CD4-positive, alpha-beta T cell treated with Interleukin-6 at 100 ng/mL for 8 hours (primary cell): ENCODE measurements at regions not wholly inside any gene's neighbourhood (a gene's known extent, or its start where the extent isn't known, plus 50 kb on each side); places are given as distances from the start of the nearest gene placed in this dataset.
"Not testable (repeated sequence)": the region's sequence is repeated elsewhere in the genome, so short reads cannot be mapped to it uniquely, and the experiment has no call there.

Experiments used
- DNase-seq: peaks from one replicate; pipeline ENCODE4 v3.0.0-alpha.2; 2020; ENCODE audit warnings: mixed read lengths, low spot score

DNA sequence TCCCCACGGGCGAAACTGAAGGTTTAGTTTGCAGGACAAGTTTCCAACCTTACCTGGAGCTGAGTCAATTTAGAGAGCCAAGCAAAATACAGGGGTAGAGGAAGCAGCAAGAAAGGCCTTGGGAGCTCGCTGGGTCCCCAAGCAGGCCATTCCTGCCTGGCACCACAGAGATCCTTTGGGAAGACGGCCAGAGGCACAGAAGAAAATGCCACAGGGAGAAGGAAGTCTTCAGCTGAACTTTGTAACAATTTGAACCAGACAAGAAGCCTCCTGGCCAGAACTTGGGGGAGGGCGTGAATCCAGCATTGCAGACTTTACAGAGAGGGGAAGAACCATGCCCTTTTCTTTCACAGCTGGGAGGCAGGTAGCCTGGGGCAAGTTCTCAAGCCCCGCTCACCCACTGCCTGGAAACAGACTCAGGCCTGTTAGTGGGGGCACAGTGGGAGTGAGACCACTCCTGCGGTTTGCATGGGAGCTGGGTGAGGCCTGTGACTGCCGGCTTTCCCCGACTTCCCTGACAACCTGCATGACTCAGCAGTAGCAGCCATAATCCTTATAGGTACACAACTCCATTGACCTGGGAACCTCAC is 259.4 kb downstream of the SETD4 start:
- not testable (repeated sequence) for DNase-seq

DNA sequence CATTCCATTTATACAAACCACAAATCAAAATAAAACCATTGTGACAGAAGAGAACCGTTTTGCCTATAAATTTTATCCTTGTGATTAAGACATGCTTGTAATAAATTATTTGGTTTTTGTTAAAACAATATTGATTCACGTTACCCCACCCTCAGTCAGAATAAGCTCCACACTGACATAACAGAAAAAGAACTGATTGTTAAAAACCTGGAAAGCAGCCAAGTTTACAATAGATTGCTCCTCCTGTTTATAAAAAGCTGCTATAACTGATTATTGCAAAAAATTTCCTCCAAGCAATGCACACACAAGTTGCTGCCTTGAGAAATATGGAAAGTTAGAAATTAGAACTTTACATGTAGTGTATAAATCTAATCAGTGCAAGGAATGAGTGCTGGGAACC is 263.5 kb downstream of the SETD4 start:
- DNase-seq = no peak

DNA sequence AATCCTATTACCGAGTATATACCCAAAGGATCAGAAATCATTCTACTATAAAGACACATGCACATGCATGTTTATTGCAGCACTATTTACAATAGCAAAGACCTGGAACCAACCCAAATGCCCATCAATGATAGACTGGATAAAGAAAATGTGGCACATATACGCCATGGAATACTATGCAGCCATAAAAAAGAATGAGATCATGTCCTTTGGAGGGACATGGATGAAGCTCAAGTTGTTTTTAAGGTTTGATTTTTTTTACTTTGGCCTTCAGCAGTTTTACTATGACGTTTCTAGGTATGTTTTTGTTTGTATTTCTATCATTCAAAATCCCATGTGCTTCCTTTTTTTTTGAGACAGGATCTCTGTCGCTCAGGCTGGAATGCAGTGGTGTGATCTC is 265.8 kb downstream of the SETD4 start:
- DNase-seq = not testable (repeated sequence)

DNA sequence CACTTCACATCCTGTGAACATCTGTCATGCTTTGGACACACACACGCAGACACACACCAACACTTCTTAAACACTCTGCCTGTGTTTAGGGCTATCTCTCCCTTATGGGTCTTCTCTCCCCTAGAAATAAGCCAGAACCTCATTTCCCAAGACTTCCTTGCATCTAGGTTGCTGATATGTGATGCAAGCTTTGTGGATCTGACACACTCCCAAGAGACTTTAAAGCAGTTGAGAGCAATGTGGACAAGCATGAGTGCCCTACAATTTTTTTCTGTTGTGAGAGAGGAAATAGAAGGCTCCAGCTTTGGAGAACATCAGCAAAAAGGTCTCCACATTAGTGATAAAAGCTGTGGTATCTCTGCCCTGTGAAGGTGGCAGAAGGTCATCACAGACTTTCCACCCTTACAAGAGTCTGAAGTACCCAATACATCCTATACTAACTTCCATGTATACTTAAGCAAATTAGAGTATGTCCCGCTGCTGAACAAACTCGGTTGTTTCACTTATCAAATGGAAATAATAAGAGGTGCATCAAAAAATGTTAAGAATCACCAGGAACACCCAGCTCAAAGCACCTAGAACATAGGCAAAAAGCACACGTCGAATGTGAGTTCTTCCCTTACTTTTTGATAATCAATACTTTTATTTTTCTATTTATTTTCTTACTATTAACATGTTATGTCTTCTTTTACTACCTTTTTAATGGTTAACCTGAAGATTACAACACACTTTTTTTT is 267.6 kb downstream of the SETD4 start:
- no peak for DNase-seq

DNA sequence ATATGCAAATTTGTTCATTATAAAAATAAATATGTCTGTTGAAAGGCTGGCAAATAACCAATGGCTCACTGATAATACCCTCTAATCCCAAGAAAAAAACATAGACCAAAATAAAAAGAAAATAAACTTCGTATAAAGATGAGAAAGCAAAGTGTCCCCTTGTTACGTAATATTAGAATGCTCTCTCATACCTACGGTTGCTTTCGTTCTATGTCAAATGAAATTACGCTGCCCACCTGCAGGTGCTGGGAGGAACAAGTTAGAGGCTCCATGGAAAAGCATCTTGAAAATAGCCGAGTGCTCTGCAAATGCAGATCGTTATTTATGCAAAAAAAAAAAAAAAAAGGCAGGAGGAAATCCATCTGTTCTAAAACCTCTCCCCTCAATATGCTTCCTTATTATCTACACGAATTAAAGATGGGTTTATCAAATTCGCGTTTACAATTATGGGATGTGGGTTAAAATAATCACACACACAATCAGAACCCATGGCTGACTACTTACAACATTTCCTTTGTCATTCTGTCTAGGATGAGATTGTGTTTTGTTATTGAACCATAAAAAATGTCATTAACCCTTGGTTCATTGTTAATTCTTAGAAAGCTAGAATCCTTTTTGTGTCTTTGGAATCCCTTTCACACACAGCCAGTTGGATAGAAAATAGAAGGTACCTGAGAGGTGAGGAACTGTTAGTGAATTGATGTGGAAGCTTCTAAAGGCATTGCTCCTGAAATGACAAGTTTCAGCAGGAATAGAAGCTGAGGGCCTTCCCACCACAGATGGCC is 268.6 kb downstream of the SETD4 start:
- DNase-seq = no peak

DNA sequence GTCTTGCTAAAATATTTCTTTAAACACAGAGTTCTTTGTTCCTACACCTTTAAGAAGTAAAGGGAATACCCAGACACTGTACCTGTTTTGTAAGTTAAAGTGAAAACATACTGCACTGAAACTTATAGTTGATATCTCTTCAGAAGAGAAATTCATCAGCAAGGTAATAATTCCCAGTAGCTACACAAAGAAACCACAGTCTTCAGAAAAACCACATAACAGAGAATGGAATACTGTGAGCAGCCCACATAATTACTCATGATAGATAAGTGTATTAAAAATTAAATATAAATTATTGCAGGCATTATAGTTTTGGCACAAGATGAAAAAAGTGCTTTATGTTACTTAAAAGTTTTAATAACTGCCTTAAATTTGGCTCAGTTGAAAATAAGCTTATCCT is 276.6 kb downstream of the SETD4 start:
- DNase-seq = no peak

DNA sequence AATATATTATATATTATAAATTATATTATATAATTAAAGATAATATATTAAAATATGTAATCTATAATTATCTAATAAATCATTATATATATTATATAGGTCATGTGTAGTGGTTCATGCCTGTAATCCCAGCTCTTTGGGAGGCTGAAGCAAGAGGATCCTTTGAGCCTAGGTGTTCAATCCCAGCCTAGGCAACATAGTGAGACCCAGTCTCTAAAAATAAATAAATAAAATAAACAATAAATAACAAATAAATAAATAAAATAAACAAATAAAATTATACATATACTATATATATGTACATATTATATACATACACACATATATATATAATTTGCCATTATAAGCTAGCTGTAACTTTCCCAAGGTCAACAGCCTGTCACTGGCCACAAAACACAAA is 277.7 kb downstream of the SETD4 start:
- DNase-seq = no peak

DNA sequence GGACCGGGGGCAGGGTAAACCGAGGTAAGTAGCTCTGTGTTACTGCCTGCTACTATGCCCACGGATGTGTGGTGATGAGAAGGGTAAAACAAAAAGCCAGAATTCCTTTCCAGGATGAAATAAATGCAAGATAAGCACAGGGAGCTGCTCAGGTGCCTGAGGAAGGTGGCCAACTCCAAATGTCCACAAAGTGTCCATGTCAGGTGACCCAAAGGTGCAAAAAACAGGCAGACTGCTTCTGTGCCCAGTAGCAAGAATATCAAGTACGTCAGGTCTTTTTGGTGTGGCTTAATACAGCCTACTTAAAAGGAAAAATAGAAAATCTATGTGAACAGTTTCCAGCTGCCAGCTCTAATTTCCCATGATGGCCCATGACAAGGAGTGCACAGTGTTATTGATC is 279.3 kb downstream of the SETD4 start:
- no peak for DNase-seq

DNA sequence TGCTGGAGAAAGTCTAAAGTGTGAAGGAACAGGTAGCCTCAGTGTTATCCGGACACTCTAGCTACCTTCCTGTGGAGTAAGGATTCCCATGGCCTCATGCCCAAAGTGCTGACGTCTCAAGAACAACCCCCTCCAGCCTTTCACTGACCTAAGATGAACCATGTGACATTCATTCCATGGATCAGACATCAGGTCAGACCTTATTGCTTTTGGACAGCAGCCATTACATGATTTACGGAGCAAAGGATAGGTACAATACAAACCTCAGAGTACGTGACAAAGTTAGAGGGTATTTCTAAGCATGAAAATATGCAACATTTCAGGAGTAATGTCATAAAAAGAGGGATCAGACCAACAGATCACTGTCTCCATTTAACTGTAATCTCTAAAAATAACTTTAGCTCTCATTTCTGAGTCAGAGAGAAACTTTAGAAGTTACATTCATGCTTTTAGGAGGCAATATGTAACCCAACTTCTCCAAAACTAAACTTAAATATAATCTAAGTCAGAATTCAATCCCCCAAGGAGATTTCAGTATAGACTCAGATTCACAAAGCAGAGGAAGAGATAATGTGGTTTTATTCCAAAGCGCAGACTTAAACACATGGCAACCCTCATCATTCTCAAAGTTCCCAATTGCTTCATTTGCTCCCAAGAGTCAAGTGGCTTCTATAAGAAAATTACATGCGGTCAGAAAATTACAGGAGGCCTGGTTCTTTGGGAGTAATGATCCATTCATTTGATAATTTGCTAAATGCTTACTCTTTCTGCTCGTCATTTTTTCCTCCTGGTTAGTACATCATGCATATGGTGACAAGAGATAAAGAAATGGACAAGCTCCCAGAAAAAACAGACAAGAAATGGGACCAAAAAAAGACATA is 280.4 kb downstream of the SETD4 start:
- no peak for DNase-seq

DNA sequence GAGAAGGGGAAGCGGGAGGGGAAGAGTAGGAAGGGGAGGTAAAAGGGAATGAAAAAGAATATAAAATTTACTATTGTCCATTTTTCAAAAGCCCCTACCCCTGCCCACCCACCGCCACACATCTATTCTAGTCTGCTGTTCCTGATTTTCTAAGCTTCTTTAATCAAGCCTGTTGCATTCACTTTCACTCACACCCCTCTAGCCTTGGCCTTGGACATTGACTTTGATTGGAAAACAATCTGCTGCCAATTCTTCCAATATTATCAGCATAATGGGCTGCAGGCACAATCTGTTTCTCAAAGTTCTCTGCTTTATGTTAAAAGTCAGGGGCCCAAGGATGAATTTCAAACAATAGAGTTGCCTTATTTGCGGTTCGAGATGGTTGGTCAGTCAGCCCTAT is 281.2 kb downstream of the SETD4 start:
- DNase-seq = no peak

DNA sequence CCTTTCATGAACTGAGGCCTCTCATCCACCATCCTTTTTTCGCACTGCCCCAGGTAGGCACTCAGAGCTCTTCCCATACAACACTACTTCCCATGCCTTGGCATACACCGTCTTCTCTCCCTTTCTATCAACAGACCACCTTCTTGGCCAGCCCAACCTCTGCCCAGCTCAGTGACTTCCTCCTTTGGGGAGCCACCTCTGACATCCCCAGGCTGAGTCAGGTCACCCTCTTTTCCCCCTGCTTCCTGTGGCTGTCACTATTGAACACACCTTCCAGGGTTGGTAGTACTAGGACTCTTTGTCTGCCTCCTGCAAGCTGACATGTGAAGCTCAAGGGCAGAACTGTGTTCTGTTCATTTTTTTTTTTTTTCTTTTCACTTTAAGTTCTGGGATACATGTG is 283.2 kb downstream of the SETD4 start:
- no peak for DNase-seq

DNA sequence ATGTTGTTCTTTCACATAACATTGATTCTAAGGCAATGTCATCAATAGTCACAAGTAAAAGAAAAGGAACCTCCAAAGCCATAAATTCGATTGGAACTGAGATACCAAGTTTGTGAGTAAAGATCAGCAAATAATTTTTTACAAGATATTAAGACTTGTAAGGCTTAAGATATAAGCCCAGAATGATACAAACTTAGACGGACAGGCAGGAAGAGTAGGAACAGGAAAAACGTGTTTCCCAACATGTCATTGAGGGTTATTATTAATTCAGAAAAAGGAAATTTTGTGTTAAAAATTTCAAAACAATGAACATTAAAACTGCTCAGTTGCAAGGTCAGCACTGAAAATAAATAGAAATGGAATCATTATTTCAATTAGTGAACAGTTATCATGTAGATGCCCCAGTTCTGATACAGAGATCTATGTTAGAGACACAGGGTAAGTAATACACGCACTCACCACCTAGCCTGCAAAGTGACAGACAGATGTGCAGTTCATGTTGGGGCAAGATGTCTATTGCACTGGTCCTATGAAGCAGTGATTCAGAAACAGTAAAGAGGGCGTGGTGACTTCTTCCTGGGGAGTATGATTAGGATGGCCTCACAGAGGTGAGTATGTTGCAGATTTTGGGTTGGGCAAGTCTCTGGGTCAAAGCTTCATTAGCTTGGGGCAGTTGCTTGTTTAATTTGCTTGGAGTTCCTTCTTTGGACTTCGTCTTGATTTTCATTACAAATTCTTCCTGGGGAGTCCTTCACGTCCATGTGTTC is 284.4 kb downstream of the SETD4 start:
- DNase-seq = no peak

DNA sequence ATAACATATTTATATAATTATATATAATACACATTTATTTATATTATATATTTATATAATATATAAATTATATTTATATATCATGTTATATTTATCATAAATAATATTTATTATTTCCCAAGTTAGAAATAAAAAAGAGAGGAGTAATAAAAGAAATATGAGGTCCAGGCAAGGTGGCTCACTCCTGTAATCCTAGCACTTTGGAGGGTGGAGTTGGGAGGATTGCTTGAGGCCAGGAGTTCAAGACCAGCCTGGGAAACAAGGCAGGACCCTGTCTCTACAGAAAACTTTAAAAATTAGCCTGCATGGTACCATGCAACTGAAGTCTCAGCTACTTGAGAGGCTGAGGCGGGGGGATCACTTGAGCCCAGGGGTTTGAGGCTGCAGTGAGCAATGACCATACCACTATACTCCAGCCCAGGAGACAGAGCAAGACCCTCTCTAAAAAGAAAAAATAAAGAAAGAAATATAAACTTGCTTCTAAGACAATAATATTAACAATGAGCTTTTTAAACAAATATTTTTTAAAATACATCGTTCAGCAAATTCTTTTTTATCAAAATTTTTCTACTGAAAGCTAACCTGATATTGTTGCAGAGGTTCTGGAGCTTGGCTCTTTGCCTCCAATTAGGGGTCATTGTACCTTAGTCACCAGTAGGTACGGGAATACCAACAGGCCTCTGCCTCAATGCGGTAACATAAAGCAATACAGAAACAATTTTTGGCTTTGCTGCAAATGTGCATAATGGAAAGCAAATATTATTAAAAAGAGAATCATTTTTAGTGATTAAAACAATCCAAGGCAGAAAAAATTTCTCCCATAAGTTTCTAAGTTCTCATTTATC is 290.0 kb downstream of the SETD4 start:
- DNase-seq = no peak

DNA sequence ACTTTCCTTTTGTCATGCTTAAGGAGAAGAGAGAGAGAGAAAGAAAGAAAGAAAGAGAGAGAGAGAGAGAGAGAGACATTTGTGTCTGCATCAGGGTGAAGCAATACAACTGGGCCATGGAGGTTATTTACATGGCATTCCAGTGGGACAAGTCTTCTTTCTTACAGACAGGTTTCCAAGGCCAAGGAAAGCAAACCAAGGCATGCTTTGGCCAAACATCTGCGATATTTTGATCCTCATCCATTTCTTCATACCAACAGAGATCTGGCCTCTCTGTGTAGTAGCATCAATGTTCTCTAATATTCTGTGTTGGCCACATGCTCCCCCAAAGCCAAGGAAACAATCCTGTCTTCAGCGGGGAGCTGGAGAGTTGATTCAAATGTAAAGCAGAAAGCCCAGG is 292.1 kb downstream of the SETD4 start:
- DNase-seq = no peak

DNA sequence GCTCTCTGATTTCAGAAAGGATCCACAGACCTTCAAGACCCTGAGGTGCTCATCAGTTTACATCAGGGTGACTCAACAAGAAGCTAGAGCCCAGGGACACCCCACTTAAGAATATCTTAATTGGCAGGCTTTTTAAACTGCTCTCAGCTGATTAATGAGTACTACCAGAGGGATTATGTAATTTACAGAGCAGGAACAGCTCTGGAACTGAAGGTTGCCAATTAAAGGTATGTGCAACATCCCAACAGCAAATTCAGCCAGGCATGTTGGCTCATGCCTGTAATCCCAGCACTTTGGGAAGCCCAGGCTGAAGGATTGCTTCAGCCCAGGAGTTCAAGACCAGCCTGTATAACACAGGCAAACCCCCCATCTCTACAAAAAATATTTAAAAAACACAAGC is 295.7 kb downstream of the SETD4 start:
- no peak for DNase-seq

DNA sequence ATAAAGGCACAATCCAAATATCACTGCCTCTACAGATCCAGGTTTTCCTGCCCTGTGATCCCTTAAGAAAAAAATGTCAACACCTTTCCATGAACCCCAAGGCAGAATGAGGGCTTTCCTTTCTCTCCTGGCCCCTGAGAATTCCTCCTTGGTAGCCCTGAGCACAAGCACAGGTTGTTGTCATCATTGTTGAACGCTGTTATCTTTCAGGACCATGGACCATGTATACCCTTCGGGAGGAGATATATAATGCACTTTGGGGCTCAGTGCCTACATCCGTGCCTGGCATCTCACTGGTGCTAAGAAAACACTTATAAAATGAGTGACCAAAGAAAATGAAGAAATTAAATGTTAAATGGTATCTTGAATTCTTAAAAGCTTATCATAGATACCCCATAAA is 296.2 kb downstream of the SETD4 start:
- no peak for DNase-seq

DNA sequence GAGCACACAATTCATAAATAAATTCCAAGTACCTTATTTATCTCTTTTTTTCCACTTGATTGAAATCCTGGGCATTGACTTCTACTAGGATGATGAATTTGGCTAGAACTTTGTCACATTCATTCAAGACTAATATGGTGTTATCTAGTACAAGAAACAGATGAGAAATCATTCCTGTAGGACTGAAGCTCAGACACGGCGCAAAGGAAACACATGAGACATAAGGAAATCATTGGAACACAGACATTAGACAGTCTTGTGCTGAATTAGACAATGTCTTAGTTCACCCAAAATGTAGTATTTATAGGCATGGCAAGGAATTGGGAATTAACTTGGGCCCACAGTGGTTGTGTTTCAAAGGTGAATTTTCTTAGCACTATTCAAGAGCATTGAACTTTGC is 305.7 kb downstream of the SETD4 start:
- no peak for DNase-seq

DNA sequence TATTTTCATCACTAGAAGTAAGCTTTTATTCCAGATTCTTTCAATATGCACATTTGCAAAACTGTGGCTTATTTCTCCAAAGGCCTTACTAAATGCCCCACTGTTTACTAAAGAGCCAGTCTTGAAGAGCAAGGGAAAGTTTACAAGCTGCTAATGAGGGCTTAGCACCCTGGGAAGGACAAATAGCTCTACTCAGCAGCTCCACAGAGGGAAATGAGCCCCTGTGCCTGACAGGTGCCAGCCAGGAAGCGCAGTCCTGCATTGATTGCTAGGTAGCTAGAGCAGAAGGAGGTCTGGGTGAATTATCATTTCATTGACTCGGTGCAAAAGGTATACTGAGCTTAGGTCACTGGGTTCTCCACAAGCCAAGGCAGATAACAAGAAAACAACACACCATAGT is 307.0 kb downstream of the SETD4 start:
- DNase-seq = no peak

DNA sequence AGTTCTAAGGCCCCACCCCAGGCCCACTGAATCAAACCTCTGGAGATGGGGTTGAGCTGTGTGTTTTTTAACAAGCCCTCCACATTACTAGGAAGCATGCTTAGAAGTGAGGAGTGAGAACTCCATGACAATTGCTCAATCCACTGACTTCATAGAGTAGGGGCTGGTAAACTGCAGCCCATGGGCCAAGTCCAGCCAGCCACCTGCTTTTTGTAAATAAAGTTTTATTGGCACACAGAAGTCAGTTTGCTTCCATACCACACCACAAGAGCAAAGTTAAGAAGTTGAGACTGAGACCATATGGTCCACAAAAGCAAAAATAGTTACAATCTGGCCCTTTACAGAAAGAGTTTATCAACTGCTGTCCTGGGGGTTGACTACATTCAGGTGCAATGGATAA is 309.2 kb downstream of the SETD4 start:
- no peak for DNase-seq

DNA sequence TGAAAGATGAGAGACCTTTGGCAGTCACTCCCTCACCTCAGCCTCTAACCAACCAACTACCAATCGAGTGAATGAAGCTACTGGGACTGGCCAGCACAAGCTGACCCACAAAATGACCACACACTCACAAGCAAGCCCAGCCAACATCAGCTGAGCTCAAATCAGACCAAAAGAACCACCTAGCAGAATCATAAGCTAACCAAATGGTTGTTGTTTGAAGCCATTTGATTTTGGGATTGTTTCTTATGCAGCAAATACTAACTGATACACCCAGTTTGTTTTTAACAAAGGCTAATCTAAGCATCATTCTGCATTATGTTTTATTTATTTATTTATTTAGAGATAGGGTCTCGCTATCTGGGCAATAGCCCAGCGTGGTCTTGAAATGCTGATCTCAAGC is 310.4 kb downstream of the SETD4 start:
- no peak for DNase-seq
